Adrenal gland (tissue), 9 donors: ENCODE measurements at regions not wholly inside any gene's neighbourhood (a gene's known extent, or its start where the extent isn't known, plus 50 kb on each side); places are given as distances from the start of the nearest gene placed in this dataset.

Experiments used
- DNase-seq, 7 donors: peaks; one replicate each; pipeline ENCODE4 v3.0.0-alpha.2; 2019 to 2020
- H3K27ac ChIP-seq, 5 donors: fragments of 200-600 bp; sonication (generic) in 4 of 5; 1 replicate in 3 of 5; 2 replicates in 2 of 5; pipeline versions ENCODE4 v1.5.1 to v1.8.0; 2016 to 2020; ENCODE audit warnings: mild to moderate bottlenecking in 1 of 5
- H3K27me3 ChIP-seq: fragments of 200-600 bp; 2 replicates; pipeline ENCODE4 v1.8.0; 2021
- H3K36me3 ChIP-seq, 2 donors: fragments of 200-600 bp; replicated peaks in 1 of 2; 1 replicate in 1 of 2; 2 replicates in 1 of 2; pipeline versions ENCODE4 v1.5.1 to v1.8.0; 2018 to 2022
- H3K4me1 ChIP-seq, 2 donors: fragments of 200-600 bp; replicated peaks in 1 of 2; 1 replicate in 1 of 2; 2 replicates in 1 of 2; pipeline versions ENCODE4 v1.5.1 to v1.8.0; 2018 to 2021
- H3K4me3 ChIP-seq, 4 donors: fragments of 200-600 bp; sonication (generic) in 3 of 4; one replicate each; pipeline ENCODE4 v1.5.1; 2016 to 2018
- H3K9me3 ChIP-seq, 3 donors: fragments of 200-600 bp; sonication (generic) in 1 of 3; replicated peaks in 1 of 3; 1 replicate in 2 of 3; 2 replicates in 1 of 3; pipeline versions ENCODE4 v1.5.1 to v1.8.0; 2016 to 2021
- POLR2A ChIP-seq, 2 donors: fragments of 450-650 bp; IDR thresholded peaks; one replicate each; pipeline ENCODE4 v1.6.1; 2017; ENCODE audit warnings: antibody characterized with exemption in 2 of 2, mild to moderate bottlenecking in 2 of 2, moderate library complexity in 1 of 2
- WGBS, 4 donors: extraction: QIAGEN DNeasy Blood & Tissue Kit in 2 of 4; methylation state at CpG; one replicate each; pipeline versions ENCODE4 v1.1.5 to v1.1.7; 2013 to 2017; 5-methylcytosine and 5-hydroxymethylcytosine counted together
- intact Hi-C, 2 donors: fragments of 100-400 bp; cut with DNase I; formaldehyde crosslinking; loops; one replicate each; pipeline versions ENCODE4 v1.14.1 to v1.15.0; 2022 to 2023
- TF ChIP-seq, protein P1 (sequence below), 6 experiments: fragments of 450-650 bp in 4 of 6; fragments of 200-600 bp in 2 of 6; sonication (generic) in 1 of 6; IDR thresholded peaks; 1 replicate in 5 of 6; 2 replicates in 1 of 6; pipeline versions ENCODE4 v1.5.1 to v1.8.0; 2016 to 2021; ENCODE audit warnings: antibody characterized with exemption in 6 of 6, mild to moderate bottlenecking in 2 of 6, moderate library complexity in 1 of 6
- donor health status: healthy with polysubstance abuse.
- donor health status: Bipolar disorder and iron deficiency.
- donor health status: DM: yes; HTN: yes; CAD: no.
- donor health status: DM: no; HTN: no; CAD: no.
- donor health status: DM: no; HTN: no; CAD: no.

DNA sequence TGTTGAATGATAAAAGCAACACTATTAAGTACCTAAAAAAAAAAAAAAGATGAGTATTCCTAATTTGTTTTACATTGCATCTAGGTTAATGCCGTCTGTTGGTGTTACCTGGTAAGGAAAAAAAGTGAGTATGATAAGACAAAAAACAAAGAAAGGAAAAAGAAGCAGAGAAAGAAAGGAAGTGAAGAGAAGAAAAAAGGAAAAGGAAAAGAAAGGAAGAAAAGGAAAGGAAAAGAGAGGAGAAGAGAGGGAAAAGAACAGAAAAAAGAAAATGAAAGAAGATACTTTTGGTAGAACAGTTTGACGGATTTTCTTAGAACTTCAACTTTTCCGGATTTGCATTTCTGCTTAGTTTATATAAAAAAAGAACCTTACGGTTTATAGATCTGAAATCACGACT is 387.9 kb downstream of the METTL4 start:
- DNase-seq = no peak
- Histone ChIP-seq H3K27me3 (no peaks in the 10 kb centered on the region), H3K9me3 (no peaks in the 10 kb centered on the region), H3K36me3 (no peaks in the 10 kb centered on the region), H3K4me3 (no peak overlapping the region), H3K27ac (no peak overlapping the region), H3K4me1 (no peaks in the 10 kb centered on the region)
- 72 to 80% (median 76%) methylated on average over 5 of the region's 5 CpGs for whole genome bisulfite sequencing, 4 donors
- TF ChIP-seq, protein P1, sequence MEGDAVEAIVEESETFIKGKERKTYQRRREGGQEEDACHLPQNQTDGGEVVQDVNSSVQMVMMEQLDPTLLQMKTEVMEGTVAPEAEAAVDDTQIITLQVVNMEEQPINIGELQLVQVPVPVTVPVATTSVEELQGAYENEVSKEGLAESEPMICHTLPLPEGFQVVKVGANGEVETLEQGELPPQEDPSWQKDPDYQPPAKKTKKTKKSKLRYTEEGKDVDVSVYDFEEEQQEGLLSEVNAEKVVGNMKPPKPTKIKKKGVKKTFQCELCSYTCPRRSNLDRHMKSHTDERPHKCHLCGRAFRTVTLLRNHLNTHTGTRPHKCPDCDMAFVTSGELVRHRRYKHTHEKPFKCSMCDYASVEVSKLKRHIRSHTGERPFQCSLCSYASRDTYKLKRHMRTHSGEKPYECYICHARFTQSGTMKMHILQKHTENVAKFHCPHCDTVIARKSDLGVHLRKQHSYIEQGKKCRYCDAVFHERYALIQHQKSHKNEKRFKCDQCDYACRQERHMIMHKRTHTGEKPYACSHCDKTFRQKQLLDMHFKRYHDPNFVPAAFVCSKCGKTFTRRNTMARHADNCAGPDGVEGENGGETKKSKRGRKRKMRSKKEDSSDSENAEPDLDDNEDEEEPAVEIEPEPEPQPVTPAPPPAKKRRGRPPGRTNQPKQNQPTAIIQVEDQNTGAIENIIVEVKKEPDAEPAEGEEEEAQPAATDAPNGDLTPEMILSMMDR (IDR thresholded peaks at IDR 0.05) = no peak
- no peak for TF ChIP-seq POLR2A (IDR thresholded peaks at IDR 0.05)
- intact Hi-C loops = no loop called here

DNA sequence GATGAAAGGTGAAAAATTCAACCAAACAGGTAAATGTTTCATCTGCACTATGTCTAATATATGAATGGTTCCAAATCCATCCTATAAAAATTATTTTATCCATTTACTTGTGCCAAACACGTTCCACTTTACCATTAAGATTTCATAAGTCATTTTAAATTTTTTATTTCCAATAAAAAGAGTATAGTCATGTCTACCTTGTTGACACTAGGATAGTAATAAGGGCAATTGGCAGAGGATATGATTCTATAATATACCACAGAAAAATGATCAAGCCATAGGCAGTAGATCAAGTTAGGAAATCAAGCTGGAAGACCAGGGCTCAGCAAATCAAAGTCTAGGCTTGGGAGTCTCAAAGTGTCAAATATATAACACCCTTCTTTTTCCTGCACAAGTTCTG is 384.3 kb downstream of the METTL4 start:
- no peaks in the 10 kb centered on the region for H3K36me3 ChIP-seq
- 55 to 68% (median 63%) methylated on average over 1 of the region's 1 CpG for WGBS, 4 donors
- H3K27me3 ChIP-seq = no peaks in the 10 kb centered on the region
- intact Hi-C loops = no loop called here
- no peaks in the 10 kb centered on the region for H3K4me1 ChIP-seq
- H3K27ac ChIP-seq = no peak overlapping the region
- TF ChIP-seq, protein P1 (IDR thresholded peaks at IDR 0.05) = no peak
- TF ChIP-seq POLR2A (IDR thresholded peaks at IDR 0.05) = no peak
- DNase-seq = no peak
- H3K9me3 ChIP-seq = no peaks in the 10 kb centered on the region
- no peak overlapping the region for H3K4me3 ChIP-seq

DNA sequence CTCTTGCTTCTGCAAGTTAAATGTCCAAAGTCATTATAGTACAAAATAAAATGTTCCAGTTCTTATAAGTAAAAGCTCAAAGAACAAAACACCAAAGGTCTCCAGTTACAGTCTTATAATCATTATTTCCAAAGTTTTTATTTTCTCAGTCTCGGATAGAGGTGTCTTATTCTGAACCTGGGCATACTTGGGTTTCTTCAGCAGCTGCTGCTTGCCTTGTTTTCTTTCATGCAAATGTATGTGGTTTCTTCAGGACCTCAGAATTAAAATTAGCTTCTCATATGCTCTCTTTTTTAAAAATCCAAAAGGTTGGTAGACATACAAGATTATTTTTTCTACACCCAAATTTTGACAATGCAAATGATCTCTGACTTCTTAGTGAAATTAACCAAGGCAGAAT is 383.0 kb downstream of the METTL4 start:
- intact Hi-C loops = no loop called here
- Histone ChIP-seq H3K4me3 (no peak overlapping the region), H3K9me3 (no peaks in the 10 kb centered on the region), H3K27ac (no peak overlapping the region), H3K4me1 (no peaks in the 10 kb centered on the region), H3K36me3 (no peaks in the 10 kb centered on the region), H3K27me3 (no peaks in the 10 kb centered on the region)
- no peak for DNase-seq
- TF ChIP-seq POLR2A (IDR thresholded peaks at IDR 0.05) = no peak
- TF ChIP-seq, protein P1 (IDR thresholded peaks at IDR 0.05) = no peak
- 56 to 71% (median 67%) methylated on average over 1 of the region's 1 CpG for WGBS, 4 donors

DNA sequence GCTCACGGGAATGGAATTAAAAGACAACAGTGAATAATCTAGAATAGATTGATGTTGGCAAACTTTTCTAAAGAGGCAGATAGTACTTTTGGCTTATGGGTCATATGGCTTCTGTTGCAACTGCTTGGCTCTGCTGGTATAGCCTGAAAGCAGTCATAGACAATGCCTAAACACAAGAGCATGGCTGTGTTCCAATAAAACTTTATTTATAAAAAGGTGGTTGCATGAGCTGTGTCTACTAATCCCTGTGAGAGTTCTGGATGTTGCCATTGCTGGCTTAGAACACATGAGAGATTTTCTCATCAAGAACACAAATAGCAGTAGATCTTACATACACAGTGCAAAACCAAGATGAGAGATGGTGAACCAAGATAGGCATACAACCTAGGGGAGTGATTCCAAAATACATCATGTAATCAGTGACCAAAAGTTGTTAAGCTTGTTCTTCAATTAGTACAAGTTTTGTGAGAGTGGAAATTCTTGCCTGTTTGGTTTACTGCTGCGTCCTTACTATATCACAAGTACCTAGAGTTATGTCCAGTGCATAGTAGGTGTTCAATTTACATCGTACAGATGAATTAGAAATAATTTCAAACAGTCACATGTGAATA is 380.0 kb downstream of the METTL4 start:
- H3K27ac ChIP-seq = no peak overlapping the region
- H3K4me3 ChIP-seq = no peak overlapping the region
- no peaks in the 10 kb centered on the region for H3K27me3 ChIP-seq
- 59 to 73% (median 64%) methylated on average over 3 of the region's 3 CpGs for WGBS, 4 donors
- no peaks in the 10 kb centered on the region for H3K4me1 ChIP-seq
- no peaks in the 10 kb centered on the region for H3K36me3 ChIP-seq
- intact Hi-C loops = no loop called here
- H3K9me3 ChIP-seq = no peaks in the 10 kb centered on the region
- TF ChIP-seq, protein P1 (IDR thresholded peaks at IDR 0.05) = no peak
- no peak for TF ChIP-seq POLR2A (IDR thresholded peaks at IDR 0.05)
- no peak for DNase-seq
